Thoracic aorta (tissue), 2 donors: ENCODE measurements at regions not wholly inside any gene's neighbourhood (a gene's known extent, or its start where the extent isn't known, plus 50 kb on each side); places are given as distances from the start of the nearest gene placed in this dataset.

Source experiments
- ATAC-seq: fragments of 150-250 bp; one replicate; pipeline ENCODE4 v1.8.0; 2017; ENCODE audit warnings: low read depth; ENCODE audit not compliant: insufficient number of reproducible peaks, low FRiP score
- DNase-seq: peaks from one replicate; pipeline ENCODE4 v3.0.0-alpha.2; 2020; ENCODE audit warnings: low spot score
- H3K27ac ChIP-seq, 2 donors: fragments of 200-600 bp; sonication (generic); 1 replicate in 1 of 2; 2 replicates in 1 of 2; pipeline ENCODE4 v1.5.1; 2016; ENCODE audit warnings: mild to moderate bottlenecking in 2 of 2, moderate library complexity in 2 of 2
- H3K27me3 ChIP-seq: fragments of 200-600 bp; sonication (generic); replicated peaks from 2 replicates; pipeline ENCODE4 v1.6.0; 2016; ENCODE audit warnings: mild to moderate bottlenecking; ENCODE audit not compliant: insufficient read depth
- H3K36me3 ChIP-seq: fragments of 200-600 bp; sonication (generic); one replicate; pipeline ENCODE4 v1.5.1; 2016
- H3K4me1 ChIP-seq, 2 donors: fragments of 200-600 bp; sonication (generic); 1 replicate in 1 of 2; 2 replicates in 1 of 2; pipeline versions ENCODE4 v1.5.1 to v1.6.0; 2016; ENCODE audit warnings: low read depth in 2 of 2, mild to moderate bottlenecking in 1 of 2; ENCODE audit not compliant: control insufficient read depth in 1 of 2
- H3K4me3 ChIP-seq: fragments of 200-600 bp; sonication (generic); 2 replicates; pipeline ENCODE4 v1.5.1; 2016; ENCODE audit warnings: mild to moderate bottlenecking
- H3K9me3 ChIP-seq: fragments of 200-600 bp; sonication (generic); 2 replicates; pipeline ENCODE4 v1.5.1; 2016
- TF ChIP-seq, protein P1 (sequence below): fragments of 200-600 bp; sonication (generic); IDR thresholded peaks from one replicate; pipeline ENCODE4 v1.5.1; 2019; ENCODE audit warnings: antibody characterized with exemption

GRCh38 chr16:59328961-59329360 lies 594.8 kb upstream of the GOT2 start:
- Histone ChIP-seq H3K27me3 (no peaks in the 10 kb centered on the region), H3K9me3 (no peaks in the 10 kb centered on the region), H3K36me3 (no peaks in the 10 kb centered on the region), H3K4me1 (no peaks in the 10 kb centered on the region), H3K4me3 (no peak overlapping the region), H3K27ac (no peak overlapping the region)
- no peak for ATAC-seq
- DNase-seq: no peak
- TF ChIP-seq, protein P1, sequence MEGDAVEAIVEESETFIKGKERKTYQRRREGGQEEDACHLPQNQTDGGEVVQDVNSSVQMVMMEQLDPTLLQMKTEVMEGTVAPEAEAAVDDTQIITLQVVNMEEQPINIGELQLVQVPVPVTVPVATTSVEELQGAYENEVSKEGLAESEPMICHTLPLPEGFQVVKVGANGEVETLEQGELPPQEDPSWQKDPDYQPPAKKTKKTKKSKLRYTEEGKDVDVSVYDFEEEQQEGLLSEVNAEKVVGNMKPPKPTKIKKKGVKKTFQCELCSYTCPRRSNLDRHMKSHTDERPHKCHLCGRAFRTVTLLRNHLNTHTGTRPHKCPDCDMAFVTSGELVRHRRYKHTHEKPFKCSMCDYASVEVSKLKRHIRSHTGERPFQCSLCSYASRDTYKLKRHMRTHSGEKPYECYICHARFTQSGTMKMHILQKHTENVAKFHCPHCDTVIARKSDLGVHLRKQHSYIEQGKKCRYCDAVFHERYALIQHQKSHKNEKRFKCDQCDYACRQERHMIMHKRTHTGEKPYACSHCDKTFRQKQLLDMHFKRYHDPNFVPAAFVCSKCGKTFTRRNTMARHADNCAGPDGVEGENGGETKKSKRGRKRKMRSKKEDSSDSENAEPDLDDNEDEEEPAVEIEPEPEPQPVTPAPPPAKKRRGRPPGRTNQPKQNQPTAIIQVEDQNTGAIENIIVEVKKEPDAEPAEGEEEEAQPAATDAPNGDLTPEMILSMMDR: no peak

- no peak overlapping the region for H3K27ac ChIP-seq
- H3K36me3 ChIP-seq: no peaks in the 10 kb centered on the region
- H3K4me1 ChIP-seq: no peaks in the 10 kb centered on the region
- TF ChIP-seq, protein P1: no peak
- no peaks in the 10 kb centered on the region for H3K27me3 ChIP-seq
- DNase-seq: no peak
- ATAC-seq: no peak
- H3K9me3 ChIP-seq: no peaks in the 10 kb centered on the region
- H3K4me3 ChIP-seq: no peak overlapping the region
Observed at GRCh38 chr16:59327894-59328293, 593.8 kb upstream of the GOT2 start.

GRCh38 chr16:59326955-59327354 lies 592.8 kb upstream of the GOT2 start:
- Histone ChIP-seq H3K9me3 (no peaks in the 10 kb centered on the region), H3K27me3 (no peaks in the 10 kb centered on the region), H3K4me3 (no peak overlapping the region), H3K4me1 (no peaks in the 10 kb centered on the region), H3K36me3 (no peaks in the 10 kb centered on the region), H3K27ac (no peak overlapping the region)
- ATAC-seq (no peak), DNase-seq (no peak)
- TF ChIP-seq, protein P1: no peak

DNA sequence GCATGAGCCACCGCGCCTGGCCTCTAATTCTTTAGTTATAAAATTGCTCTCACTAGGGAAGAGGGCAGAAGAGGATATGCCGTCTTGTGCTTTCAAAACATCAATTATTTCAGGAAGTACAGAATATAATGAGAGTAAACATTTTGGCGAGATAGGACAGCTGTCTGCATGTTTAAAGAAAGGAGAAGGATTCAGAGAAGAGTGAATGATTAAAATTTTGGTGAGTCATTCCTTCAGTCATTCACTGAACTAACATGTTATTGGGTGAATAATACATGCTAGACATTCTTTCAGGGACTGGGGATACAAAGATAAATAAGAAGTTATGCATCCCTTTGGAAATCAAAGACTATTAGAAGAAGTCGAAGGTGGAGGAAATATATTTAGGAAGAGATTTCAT lies 590.3 kb upstream of the GOT2 start:
- TF ChIP-seq, protein P1: no peak
- no peaks in the 10 kb centered on the region for H3K9me3 ChIP-seq
- ATAC-seq: no peak
- no peak overlapping the region for H3K4me3 ChIP-seq
- no peak for DNase-seq
- no peaks in the 10 kb centered on the region for H3K27me3 ChIP-seq
- H3K4me1 ChIP-seq: no peaks in the 10 kb centered on the region
- H3K36me3 ChIP-seq: no peaks in the 10 kb centered on the region
- no peak overlapping the region for H3K27ac ChIP-seq

GRCh38 chr16:59320657-59321056 lies 586.5 kb upstream of the GOT2 start:
- Histone ChIP-seq H3K9me3 (no peaks in the 10 kb centered on the region), H3K27me3 (no peaks in the 10 kb centered on the region), H3K27ac (no peak overlapping the region), H3K4me3 (no peak overlapping the region), H3K4me1 (no peaks in the 10 kb centered on the region), H3K36me3 (no peaks in the 10 kb centered on the region)
- TF ChIP-seq, protein P1: no peak
- DNase-seq (no peak), ATAC-seq (no peak)
